DMS 273 (cell line): ENCODE measurements at regions not wholly inside any gene's neighbourhood (a gene's known extent, or its start where the extent isn't known, plus 50 kb on each side); places are given as distances from the start of the nearest gene placed in this dataset.

ENCODE experiments used
- DNase-seq: peaks from one replicate; lab custom pipeline; 2025; ENCODE audit not compliant: unreplicated experiment; lab: John Stamatoyannopoulos, UW

DNA sequence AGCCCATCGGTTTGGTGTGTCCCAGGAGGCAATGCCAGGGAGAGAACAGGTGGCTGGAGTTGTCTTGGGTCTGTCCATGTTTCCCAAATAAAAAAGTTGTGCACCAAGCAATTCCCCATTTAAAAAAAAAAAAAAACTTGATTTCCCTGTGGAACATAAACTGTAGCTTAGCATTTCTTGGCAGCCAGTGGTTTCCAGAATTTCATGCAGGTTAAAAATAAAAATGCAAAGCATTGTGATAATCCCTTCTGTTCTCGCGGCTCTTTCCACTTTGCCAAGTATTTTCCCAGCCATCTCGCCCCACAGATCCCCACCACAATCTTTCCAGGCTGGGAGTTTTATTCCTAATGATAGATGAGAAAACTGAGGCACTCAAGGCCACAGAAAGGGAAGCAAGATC is 51.4 kb upstream of the MSX1 start:
- no peak for DNase-seq

DNA sequence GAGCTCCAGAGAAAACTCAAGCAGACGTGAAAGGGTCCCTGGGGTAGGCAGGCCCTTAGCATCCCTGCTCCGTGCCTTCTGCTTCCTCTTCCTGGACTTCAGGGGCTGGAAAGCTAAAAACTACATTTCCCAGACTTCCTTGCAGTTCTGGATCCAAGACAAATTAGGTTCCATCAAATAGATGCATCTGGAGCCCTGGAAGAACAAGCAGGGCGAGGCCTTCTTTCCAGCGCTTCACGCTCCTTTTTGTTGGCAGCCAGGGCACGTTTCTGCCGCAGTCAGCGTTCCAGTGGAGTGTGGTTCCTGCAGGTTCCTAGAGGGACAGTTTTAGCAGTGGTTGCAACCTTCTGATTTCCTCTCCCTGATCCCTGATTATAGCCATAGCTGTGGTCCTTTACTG is 53.6 kb upstream of the MSX1 start:
- DNase-seq: no peak

DNA sequence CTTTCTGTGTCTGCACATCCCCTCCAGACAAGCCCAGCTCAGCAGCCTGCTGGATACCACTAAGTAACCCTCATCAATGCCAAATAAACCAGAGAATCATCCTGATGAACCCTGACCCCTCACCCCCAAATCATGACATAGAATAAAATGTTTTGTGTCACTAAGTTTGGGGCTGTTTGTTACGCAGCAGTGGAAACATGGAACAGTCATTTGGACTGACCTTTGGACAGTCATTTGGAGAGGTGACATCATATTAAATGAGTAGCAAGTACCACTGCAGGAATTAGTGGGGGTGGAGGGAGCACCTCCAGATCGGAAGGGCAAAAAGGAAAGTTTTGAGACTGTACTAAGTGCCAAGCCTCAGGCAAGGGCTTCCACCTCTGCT is 55.6 kb upstream of the MSX1 start:
- DNase-seq: no peak

DNA sequence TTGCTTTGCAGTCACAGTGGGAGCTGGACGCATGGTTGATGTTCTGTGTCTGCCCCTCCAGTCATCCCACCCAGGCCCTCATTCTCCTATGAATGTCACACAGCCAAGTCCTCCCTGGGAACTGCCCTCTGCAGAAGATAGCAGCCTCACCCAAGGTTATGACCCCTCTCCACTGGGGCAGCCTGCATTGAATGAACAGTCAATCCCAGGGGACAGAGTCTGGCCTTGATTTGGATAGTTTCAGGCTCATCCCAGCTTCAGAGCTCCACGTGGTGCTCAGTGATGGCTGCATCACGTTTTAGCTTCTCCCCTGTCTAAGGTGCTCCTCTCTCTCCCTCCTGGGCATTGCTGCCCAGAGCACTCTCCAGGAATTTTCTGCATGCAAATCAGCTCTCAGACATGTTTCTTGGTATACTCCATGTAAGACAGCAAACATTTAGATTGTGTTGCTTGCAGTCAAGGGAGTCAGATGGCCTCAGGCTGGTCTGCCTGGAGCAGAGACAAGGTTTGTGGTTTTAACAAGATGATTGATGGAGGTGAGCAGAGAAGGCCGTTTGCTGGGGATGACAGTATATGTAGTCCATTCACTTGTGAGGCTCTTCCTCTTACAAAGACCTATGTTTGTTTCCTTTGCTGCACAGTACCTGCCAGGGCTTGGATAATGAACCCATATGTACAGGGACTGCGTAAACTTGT is 56.1 kb upstream of the MSX1 start:
- DNase-seq: no peak

DNA sequence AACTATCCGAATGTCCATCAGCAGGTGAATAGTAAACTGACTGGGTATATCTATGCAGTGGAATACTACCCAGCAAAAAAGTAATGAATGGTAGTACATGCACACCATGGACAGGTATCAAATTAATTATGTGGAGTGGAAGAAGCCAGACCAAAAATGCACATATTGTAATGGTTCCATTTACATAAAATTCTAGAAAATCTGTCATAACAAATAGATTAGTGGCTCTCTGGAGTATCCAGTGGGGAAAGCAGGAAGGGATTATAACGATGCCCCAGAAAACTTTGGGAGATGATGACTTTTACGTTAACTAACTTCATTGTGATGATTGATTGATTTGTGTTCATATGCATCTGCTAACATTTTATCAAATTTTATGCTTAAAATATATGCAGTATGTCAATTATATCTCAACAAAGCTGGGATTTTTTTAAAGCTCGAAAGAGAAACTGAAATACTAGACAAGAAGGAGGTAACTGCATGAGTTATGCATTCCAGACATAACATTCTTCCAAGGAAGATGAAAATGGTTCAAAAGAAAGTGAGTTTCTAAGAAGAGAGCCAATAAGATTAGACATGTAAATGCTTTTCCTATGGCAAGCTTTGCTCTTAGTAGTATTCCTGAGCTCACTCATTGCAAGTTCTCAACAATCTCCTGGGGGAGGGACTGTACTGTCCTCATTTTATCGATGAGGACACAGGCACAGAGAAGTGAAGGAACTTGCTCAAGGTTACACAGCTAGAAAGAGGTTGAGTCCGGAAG is 58.6 kb upstream of the MSX1 start:
- no peak for DNase-seq

DNA sequence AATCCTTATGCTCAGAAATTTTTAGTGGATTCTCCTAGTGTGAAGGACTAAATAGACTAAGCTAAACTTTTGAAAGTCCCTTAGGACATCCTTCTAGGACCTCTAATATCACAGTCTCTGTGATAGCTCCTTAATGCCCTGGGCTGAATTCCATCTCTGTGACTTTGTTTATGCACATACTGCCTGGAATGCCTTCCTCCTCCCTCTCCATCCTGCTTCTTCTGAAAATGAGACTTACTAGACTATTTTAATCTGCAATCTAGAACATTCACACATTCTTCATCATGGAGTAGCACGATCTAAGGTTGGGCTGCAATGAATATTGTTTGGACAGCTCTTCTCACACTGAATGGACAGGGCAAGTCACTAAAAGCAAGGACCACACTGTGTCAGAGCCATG is 65.0 kb upstream of the MSX1 start:
- no peak for DNase-seq

DNA sequence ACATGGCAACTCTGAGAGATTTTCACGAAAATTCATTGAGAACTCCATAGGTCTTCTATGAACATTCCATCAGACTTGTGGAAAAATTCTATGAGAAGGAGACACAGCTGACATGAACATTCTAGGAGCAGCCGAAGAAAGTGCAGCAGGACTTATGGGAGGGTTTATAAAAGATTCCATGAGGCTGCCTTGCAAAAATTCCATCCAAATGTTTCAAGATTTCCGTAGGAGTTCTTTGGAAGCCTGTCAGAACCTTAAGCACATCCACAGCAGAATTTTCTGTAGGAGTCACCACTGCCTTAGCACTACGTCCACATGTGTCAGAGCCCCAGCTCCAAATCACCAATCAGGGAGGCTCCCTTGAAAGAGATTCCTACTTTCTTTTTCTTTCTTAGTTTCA is 67.0 kb upstream of the MSX1 start:
- DNase-seq: no peak

DNA sequence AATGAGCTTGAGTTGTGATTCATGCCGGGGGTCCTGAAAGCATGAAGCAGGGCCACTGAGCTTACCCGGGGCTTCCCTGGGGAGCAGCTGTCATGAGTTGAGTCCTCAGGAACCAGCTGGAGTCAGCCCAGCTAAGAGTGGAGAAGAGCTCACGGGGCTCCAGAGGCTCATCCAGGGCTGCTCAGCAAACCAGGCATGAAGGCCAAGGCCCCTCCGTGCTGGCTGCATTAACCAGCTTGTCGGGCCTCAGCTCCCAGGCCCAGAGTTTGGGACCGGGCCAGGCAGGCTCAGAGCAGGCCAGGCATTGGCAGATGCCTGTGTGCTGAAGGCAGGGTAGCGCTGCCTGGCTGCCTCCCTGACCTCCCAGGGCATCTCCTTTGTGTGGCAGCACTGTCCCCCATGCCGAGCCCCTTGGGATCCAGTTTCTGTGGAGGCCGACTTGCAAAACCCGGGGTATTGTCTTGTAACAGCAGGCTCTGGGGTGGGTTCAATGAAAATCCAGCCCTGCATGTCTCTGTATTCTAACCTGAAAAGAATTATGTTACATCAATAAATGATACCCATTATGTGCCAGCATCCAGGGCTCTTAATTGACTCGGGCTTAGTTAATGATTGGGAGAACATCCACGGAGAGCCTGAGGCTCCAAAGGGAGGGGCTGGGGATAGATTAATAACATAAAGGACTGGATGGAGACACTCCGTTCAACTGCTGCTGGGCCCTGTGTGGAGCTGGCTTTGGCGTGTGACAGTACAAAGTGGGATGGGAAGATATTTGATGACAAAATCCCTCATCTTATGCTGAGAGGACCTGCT is 68.0 kb upstream of the MSX1 start:
- DNase-seq: peak; percentile 11

DNA sequence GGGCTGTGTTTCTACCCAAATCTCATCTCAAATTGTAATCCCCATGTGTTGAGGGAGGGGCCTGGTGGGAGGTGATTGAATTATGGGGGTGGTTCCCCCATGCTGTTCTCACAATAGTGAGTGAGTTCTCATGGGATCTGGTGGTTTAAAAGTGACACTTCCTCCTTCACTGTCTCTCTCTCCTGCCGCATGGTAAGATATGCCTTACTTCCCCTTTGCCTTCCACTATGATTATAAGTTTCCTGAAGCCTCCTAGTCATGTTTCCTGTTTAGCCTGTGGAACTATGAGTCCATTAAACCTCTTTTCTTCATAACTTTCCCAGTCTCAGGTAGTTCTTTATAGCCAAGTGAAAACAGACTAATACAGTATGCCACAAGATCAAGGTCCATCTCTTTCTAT is 70.0 kb upstream of the MSX1 start:
- no peak for DNase-seq

DNA sequence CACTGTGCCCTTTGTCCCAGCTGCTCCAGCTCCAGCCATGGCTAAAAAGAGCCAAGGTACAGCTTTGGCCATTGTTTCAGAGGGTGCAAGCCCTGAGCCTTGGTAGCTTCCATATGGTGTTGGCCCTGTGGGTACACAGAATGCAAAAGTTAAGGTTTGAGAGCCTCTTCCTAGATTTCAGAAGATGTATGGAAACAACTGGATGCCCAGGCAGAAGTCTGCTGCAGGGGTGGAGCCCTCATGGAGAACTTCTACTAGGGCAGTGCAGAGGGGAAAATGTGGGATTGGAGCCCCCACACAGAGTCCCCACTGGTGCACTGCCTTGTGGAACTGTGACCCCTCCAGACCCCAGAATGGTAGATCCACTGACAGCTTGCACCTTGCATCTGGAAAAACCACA is 70.9 kb upstream of the MSX1 start:
- no peak for DNase-seq

DNA sequence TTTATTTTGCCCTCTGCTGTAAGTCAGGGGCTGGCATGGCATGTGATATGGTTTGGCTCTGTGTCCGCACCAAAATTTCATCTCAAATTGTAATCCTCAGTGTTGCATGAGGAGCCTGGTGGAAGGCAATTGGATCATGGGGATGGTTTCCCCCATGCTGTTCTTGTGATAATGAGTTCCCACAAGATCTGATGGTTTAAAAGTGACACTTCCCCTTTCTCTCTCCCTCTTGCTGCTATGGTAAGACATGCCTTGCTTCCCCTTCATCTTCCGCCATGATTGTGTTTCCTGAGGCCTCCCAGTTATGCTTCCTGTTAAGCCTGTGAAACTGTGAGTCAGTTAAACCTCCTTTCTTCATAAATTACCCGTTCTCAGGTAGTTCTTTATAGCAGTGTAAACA is 72.0 kb upstream of the MSX1 start:
- no peak for DNase-seq

DNA sequence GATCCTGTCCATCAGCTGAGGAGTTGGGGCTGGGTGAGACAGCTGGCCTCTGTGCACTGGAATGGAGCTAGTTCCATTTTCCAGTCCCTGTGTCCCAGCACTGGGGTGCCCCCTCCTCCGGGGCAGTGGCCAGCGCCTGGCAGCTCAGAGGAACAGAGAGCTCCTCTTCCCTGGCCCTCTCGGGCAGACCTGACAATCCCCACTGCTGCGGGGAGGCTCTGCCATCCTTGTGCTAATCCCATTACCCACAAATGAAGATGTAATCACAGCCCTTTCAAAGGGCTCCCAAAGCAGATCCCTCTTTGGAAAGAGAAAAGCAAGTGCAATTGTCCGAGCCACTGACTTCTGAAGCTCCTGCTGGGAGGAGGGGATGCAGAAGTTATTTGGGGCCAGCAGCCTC is 75.1 kb upstream of the MSX1 start:
- no peak for DNase-seq

DNA sequence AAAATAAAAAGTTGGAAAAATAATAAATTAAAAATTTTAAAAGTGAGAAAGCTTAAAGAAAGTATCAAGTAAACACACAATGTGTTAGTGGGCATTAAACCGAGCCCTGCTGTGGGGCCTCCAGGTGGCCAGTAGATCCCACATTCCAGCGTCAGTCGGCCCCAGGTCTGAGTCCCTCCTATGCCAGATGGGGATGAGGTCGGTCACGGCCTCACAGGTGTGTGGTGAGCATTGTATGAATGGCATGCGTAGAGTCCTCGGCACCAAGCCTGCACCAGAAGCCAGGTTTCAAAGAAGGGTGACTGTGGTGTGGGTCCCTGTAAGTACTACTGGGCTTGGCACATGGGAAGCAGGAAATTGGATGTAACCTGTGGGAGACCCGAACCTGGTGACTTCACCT is 75.6 kb upstream of the MSX1 start:
- DNase-seq: no peak

DNA sequence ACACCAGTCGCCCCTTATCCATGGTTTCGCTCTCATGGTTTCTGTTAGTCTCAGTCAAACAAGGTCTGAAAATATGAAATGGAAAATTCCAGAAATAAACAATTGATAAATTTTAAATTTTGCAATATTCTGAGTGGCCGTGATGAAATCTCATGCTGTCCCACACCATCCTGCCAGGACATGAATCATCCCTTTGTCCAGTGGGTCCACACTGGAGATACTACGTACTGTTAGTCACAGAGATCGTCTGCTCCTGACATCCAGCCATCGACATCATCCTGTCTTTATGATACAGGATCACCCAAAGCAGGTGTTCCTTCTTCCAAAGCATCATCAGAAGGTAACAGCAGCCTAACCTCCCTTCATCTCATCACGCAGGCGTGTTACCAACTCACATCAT is 76.5 kb upstream of the MSX1 start:
- DNase-seq: no peak

DNA sequence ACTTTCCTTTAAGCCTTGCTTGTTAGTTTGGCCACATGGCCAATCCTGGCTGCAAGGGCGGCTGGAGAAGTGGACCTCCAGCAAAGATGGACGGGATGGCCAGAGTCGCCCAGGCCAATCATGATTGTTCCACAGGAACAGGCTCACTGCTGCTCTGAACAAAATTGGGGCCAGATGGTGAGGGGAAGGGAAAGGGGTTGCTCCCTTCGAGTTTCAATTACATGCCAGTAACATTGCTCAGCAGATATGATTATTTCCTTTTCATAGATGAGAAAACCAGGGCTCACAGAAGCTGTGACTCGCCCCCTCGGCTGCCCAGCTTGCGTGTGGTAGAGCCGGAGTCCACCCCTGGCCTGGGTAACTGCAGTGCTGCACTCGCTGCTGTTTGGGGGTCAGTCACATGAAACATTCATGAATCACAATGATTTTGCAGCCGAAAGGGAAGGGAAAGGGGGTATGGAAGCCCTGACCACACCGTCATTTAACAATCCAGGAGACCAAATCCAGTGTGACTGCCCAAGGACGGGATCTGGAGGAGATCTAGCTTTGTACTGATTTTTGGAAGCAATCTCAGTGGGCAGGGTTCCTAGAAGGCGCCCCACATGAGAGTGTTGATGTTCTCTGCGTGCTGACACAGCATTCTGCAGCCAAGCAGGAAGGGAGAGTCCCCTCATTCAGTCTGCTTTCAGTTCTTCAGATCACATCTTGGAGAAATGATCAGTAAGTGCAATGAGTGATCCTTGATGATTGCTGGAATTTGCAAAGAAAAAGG is 77.3 kb upstream of the MSX1 start:
- DNase-seq: peak; percentile 5

DNA sequence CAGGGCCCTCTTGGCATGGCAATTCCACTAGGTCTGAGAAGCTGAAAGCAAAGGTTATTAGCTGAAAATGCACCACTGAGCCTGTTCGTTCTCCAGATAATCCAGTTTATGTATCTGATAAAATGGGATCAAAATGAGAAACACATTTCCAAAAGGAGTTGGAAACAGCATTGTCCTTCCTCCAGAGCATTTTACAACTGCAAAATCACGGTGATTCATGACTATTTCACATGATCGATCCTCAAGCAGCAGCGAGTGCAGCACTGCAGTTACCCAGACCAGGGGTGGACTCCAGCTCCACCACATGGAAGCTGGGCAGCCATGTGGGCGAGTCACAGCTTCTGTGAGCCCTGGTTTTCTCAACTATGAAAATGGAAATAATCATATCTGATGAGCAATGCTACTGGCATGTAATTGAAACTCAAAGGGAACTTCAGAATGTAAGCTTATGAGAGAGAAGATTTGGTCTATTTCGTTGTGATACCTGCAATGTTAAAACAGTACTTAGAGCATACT is 78.7 kb upstream of the MSX1 start:
- DNase-seq: no peak

DNA sequence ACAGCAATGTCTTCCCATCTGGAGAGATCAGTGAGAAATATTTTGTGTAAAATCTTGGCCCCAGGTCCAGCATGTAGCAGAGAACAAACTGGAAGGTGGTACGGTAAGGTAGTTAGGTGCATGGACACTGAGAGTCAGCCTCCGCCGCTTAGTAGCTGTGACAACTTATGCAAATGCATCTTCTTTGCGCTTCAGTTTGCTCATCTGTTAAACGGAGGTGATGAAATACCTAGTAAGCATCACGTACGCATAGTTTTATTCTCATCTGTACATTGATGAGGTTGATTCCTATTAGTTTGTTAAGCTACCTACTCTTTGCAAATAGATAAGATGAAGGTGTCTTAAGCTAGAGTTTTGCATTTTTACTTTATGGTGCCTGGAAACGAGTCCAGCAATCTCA is 80.0 kb upstream of the MSX1 start:
- DNase-seq: no peak

DNA sequence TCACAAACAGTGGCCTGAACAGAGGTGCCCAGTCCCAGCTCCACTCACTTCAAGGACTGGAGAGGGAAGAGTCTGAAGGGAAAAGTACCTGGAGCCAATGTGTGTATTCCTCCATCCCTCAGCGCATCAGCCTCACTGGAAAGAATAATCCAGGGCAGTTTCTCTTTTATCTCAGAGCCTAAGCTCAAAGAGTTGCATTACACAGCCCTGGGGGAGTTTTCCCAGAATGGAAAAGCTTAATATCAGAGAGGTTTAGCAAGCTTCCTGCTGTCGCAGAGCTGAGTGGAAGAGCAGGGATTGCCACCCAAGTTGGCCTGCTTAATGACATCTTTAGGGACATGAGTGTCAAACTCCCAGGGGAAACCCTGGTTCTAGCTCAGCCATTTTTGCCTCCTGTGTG is 80.4 kb upstream of the MSX1 start:
- no peak for DNase-seq

DNA sequence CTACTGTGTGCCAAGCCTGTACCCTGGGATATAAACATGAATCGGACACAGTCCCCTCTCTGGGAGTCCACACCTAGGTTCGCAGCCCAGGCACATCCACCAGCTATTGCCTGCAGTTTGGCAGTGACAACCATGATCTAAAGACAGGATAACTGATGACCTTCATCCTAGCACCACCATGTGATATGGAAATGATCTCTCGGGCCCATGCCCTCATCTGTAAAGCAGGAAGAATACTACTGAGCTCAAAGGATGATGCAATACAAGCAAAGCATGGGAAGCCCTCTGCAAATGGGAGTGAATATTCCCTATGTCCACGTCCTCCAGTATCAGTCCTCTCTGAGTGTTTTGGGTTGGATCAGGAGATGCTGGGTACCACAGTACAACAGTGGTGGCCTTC is 80.9 kb upstream of the MSX1 start:
- no peak for DNase-seq

DNA sequence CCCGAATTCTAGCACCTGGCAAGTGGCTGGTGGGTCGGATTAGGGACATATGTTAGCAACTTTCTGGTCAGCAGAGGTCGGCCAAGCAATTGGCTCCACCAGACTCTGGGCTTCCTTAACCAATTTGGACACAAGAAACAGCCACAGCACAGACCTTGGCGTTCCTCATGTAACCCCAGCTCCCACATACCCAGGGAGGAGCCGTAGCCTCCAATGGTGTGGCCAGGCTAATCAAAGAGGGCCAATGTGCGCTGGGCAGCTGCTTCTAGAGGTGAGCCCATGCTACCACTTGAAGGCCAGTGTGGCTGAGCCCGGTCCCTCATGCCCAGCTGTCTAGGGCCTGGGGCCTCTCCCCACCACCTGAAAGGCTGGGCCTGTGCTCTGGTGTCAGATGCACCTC is 82.5 kb upstream of the MSX1 start:
- no peak for DNase-seq

DNA sequence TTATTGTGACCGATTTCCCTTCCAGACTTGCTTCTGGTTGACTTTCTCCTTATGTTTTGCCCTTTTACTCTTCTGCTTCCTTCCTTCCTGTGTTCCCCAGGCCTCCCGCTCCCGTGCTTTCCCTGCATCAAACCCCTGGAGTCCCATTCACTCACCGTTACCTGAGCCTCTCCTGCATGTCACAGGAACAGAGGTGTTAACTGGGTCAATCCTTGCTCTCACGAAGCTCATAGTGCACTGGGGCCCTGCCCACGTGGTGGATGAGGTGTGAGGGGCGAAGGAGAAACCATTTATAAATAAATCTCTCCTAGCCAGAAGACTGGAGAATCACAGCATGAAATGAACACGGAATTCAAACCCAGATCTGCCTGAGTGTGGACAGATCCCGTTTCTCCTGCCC is 83.1 kb upstream of the MSX1 start:
- DNase-seq: no peak
